ENCODE measurements at regions not wholly inside any gene's neighbourhood (a gene's known extent, or its start where the extent isn't known, plus 50 kb on each side); places are given as distances from the start of the nearest gene placed in this dataset.

GRCh38 chr17:79241616-79242015 lies 167.0 kb downstream of the ENGASE start:
- TF ChIP-seq CTCF (IDR thresholded peaks at IDR 0.05; ENCODE audit: low read depth, low read length) = no peak
- DNase-seq (ENCODE audit: low read depth in 2 of 2) = no peak
- H3K4me3 ChIP-seq (replicated peaks in 1 of 2; ENCODE audit: low read depth in 2 of 2, low read length in 2 of 2) = no peak overlapping the region

DNA sequence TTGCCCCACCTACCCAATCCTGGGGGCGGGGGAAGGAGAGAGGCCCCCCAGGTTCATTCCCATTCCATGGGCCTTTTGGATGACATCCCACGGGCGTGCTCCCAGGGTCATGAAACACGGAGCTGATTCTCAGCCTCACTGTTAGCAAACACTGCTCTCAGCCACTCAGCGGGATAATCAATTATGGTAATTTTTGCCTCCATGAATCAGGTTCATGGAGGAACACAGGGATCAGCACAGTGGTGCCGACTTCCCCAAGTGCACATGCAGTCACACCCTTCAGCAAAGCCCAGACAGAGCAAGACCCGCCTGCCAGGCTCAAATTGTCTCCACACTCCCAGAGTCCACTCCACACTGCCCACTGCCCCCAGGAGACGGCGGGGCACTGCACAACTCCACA lies 164.6 kb downstream of the ENGASE start:
- DNase-seq (ENCODE audit: low read depth in 2 of 2) = no peak
- no peak for TF ChIP-seq CTCF (IDR thresholded peaks at IDR 0.05; ENCODE audit: low read depth, low read length)
- no peak overlapping the region for H3K4me3 ChIP-seq (replicated peaks in 1 of 2; ENCODE audit: low read depth in 2 of 2, low read length in 2 of 2)

- no peak for DNase-seq (ENCODE audit: low read depth in 2 of 2)
- TF ChIP-seq CTCF (IDR thresholded peaks at IDR 0.05; ENCODE audit: low read depth, low read length) = no peak
- H3K4me3 ChIP-seq (replicated peaks in 1 of 2; ENCODE audit: low read depth in 2 of 2, low read length in 2 of 2) = no peak overlapping the region
These were observed 162.9 kb downstream of the ENGASE start for GRCh38 chr17:79237448-79238053.

DNA sequence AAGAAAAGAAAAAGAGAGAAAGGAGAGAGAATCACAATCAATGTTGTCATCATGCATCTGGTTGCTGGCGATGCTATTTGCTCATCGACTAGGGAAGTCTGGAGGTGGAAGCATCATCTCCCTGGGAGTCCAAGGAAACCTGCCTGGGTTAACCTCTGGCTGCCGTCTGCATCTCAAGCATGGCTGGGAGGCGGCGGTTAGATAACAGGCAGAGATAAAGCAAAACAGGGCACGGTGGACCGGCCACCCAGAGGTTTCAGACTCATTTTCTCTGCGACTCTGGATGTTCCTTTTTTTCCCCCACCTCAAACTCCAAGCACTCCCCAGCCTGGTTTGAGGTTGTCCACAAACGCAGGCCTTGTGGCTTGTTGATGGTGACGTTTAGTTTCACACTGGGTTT lies 161.2 kb downstream of the ENGASE start:
- no peak overlapping the region for H3K4me3 ChIP-seq (replicated peaks in 1 of 2; ENCODE audit: low read depth in 2 of 2, low read length in 2 of 2)
- no peak for TF ChIP-seq CTCF (IDR thresholded peaks at IDR 0.05; ENCODE audit: low read depth, low read length)
- no peak for DNase-seq (ENCODE audit: low read depth in 2 of 2)

DNA sequence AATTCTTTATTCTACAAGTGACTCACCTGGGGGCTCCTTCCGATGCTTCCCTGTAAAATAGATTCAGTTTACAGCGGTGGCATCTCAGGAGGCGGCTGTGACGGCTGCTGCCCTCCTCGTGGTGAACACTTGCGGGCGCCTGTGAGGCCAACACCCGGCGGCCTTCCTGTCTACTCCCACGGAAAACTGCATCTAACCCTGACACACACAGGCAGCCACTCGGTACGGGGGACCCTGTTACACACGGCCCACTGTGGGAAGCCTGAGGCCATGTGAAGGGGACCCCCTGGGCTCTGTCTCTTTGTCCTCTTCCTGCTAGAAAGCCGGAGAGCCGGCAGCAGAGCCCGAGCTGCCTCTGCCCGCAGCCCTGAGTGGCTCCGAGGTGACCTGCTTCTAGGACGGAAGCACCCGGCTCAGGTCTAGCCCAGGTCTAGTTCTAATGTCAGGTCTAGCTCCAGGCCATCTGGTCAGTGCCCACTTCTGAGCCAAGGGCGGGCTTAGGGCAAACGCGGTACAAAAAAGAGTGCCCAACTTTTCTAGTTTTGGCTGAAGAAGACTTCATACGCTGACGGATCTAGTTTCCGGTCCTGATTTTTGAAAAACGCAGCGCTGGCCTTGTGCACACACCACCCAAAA lies 159.4 kb downstream of the ENGASE start:
- no peak overlapping the region for H3K4me3 ChIP-seq (replicated peaks in 1 of 2; ENCODE audit: low read depth in 2 of 2, low read length in 2 of 2)
- no peak for TF ChIP-seq CTCF (IDR thresholded peaks at IDR 0.05; ENCODE audit: low read depth, low read length)
- no peak for DNase-seq (ENCODE audit: low read depth in 2 of 2)

DNA sequence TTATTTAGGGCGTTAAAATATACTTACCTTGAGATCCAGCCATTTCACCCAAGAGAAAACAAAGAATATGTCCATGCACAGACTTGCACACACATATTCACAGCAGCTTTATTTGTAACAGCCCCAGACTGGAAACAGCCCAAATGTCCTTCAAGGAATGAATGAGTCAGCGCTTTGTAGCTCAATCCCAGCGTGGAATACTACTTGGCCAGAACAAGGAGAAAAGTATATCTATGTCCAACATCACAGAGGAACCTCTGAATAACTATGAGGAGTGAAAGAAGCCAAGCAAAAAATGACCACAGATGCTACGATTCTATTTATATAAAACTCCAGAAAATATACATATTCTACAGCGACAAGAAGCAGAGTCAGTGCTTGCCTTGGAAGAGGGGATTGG lies 158.3 kb downstream of the ENGASE start:
- no peak overlapping the region for H3K4me3 ChIP-seq (replicated peaks in 1 of 2; ENCODE audit: low read depth in 2 of 2, low read length in 2 of 2)
- DNase-seq (ENCODE audit: low read depth in 2 of 2) = no peak
- TF ChIP-seq CTCF (IDR thresholded peaks at IDR 0.05; ENCODE audit: low read depth, low read length) = no peak

Data from cardiac fibroblast (primary cell).